ENCODE measurements at regions not wholly inside any gene's neighbourhood (a gene's known extent, or its start where the extent isn't known, plus 50 kb on each side); places are given as distances from the start of the nearest gene placed in this dataset.
"Not testable (repeated sequence)": the region's sequence is repeated elsewhere in the genome, so short reads cannot be mapped to it uniquely, and the experiment has no call there.

DNA sequence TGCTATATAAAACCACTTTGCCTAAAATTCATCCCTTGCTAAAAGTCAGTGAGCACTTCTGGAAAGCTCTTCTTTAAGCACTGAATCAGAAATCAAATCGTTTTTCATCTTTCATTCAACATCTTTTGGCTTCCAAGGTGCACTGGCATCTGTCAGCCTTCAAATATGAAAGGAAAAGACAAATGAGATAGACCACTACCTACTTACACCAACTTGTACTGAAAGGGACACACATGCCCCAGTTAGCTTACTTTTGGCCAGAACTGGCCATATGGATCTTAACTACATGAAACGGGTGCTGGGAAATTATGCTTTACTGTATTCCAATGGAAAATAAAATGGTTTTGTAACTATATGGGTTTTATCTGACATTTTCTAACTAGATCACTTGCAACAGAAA is 332.0 kb upstream of the ARPP21 start:
- Mint-ChIP-seq H3K4me1 (no peaks in the 10 kb centered on the region), H3K27me3 (ENCODE audit: low read depth) (no peaks in the 10 kb centered on the region), H3K9me3 (no peaks in the 10 kb centered on the region), H3K4me3 (no peak overlapping the region), H3K27ac (no peak overlapping the region), H3K36me3 (no peaks in the 10 kb centered on the region)
- no peak for DNase-seq (ENCODE audit: low spot score)
- ATAC-seq: no peak
- CTCF ChIA-PET: no interaction called here
- TF ChIP-seq, protein P1, sequence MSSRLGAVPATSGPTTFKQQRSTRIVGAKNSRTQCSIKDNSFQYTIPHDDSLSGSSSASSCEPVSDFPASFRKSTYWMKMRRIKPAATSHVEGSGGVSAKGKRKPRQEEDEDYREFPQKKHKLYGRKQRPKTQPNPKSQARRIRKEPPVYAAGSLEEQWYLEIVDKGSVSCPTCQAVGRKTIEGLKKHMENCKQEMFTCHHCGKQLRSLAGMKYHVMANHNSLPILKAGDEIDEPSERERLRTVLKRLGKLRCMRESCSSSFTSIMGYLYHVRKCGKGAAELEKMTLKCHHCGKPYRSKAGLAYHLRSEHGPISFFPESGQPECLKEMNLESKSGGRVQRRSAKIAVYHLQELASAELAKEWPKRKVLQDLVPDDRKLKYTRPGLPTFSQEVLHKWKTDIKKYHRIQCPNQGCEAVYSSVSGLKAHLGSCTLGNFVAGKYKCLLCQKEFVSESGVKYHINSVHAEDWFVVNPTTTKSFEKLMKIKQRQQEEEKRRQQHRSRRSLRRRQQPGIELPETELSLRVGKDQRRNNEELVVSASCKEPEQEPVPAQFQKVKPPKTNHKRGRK (CRISPR knock-in tag; IDR thresholded peaks at IDR 0.05; ENCODE audit: borderline replicate concordance): no peak
- no peak for TF ChIP-seq ELF4 (CRISPR knock-in tag; IDR thresholded peaks at IDR 0.05; ENCODE audit: low read depth)
- POLR2A ChIA-PET: no interaction called here

DNA sequence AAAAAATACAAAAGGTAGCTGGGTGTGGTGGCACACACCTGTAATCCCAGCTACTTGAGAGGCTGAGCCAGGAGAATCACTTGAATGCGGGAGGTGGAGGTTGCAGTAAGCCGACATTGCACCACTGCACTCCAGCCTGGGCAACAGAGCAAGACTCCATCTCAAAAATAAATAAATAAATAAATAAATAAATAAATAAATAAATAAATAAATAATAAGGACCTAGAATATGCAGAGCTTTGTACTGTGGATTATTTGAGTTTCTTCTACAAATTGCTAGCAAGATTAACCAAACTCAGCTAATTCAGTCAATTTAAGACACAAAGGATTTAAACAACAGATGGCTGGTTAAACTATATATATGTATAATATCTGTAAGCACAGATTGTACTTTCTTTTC is 322.5 kb upstream of the ARPP21 start:
- H3K27ac Mint-ChIP-seq; DNase-seq (ENCODE audit: low spot score); ATAC-seq; H3K27me3 Mint-ChIP-seq (ENCODE audit: low read depth); CTCF ChIA-PET; POLR2A ChIA-PET; H3K36me3 Mint-ChIP-seq; H3K4me3 Mint-ChIP-seq: not testable (repeated sequence)
- Mint-ChIP-seq H3K9me3 (peaks cover 11% of the 10 kb centered on the region), H3K4me1 (peaks cover 16% of the 10 kb centered on the region)

DNA sequence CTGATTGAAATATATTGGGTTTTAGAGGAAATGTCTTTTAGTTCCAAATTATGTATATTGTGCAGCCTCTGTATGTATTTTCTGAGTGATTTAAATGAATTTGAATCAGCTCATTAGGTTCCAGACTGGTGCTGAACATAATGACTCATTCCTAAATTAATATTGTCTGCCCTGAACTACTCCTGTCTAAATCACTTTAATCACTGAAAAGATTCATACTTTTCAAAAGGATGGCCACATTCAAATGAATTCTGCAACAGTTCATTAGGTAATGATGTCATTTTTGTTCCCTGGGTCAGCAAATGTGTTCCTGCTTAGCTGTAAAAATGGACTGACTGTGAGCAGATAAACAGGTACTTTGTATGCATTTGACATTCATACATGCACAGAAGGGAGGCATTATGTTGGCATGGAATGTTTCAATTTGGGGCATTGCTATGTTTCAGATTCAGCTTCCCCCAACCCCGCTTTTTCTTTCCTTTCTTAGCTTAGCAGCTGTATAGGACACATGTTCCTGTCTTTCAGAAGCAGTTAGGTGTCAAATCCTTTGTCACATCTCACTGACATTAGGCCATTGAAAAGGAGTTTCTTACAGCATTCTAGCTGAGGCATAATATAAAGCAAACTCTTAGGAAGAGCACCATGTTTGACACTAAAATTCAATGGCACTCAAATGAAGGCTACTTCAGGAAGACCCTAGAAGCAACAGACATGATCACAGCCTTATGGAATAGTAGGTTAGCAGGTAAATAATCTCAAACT is 318.5 kb upstream of the ARPP21 start:
- ATAC-seq (no peak), DNase-seq (ENCODE audit: low spot score) (no peak)
- Mint-ChIP-seq H3K27me3 (ENCODE audit: low read depth) (no peaks in the 10 kb centered on the region; the same call in 1 of the 2 replicates), H3K27ac (no peak overlapping the region), H3K36me3 (peaks cover 10% of the 10 kb centered on the region), H3K4me1 (no peaks in the 10 kb centered on the region), H3K9me3 (peaks cover 36% of the 10 kb centered on the region), H3K4me3 (no peak overlapping the region)
- TF ChIP-seq ZNF219 (CRISPR knock-in tag; IDR thresholded peaks at IDR 0.05; ENCODE audit: borderline replicate concordance) (no peak), ZNF671 (CRISPR knock-in tag; IDR thresholded peaks at IDR 0.05) (no peak), EMX1 (CRISPR knock-in tag; IDR thresholded peaks at IDR 0.05) (no peak)
- TF ChIP-seq, protein P2, sequence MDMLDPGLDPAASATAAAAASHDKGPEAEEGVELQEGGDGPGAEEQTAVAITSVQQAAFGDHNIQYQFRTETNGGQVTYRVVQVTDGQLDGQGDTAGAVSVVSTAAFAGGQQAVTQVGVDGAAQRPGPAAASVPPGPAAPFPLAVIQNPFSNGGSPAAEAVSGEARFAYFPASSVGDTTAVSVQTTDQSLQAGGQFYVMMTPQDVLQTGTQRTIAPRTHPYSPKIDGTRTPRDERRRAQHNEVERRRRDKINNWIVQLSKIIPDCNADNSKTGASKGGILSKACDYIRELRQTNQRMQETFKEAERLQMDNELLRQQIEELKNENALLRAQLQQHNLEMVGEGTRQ (CRISPR knock-in tag; IDR thresholded peaks at IDR 0.05): no peak
- TF ChIP-seq, protein P3, sequence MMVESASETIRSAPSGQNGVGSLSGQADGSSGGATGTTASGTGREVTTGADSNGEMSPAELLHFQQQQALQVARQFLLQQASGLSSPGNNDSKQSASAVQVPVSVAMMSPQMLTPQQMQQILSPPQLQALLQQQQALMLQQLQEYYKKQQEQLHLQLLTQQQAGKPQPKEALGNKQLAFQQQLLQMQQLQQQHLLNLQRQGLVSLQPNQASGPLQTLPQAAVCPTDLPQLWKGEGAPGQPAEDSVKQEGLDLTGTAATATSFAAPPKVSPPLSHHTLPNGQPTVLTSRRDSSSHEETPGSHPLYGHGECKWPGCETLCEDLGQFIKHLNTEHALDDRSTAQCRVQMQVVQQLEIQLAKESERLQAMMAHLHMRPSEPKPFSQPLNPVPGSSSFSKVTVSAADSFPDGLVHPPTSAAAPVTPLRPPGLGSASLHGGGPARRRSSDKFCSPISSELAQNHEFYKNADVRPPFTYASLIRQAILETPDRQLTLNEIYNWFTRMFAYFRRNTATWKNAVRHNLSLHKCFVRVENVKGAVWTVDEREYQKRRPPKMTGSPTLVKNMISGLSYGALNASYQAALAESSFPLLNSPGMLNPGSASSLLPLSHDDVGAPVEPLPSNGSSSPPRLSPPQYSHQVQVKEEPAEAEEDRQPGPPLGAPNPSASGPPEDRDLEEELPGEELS (CRISPR knock-in tag; IDR thresholded peaks at IDR 0.05): no peak
- CTCF ChIA-PET: no interaction called here
- POLR2A ChIA-PET: no interaction called here

DNA sequence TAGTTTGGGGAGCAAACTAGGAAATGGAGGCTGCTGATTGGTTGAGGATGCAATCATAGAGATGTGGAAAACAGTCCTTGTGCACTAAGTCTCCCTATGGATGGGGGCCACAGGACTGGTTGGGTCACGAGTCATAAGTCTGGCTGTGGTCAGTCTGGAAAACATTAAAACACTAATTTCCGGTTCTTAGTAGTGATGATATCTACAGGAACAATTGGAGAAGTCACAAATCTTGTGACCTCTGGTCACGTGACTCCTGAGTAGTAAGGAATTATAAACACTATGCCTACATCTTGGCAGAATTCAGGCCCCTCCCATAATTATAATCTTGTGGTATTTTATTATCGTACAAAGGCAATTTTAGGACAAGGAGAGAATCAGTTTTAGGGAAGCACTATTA is 317.3 kb upstream of the ARPP21 start:
- H3K4me3 Mint-ChIP-seq: no peak overlapping the region
- peaks cover 15% of the 10 kb centered on the region for H3K36me3 Mint-ChIP-seq
- ATAC-seq (no peak), DNase-seq (ENCODE audit: low spot score) (no peak)
- ChIA-PET POLR2A (no interaction called here), CTCF (no interaction called here)
- H3K27me3 Mint-ChIP-seq (ENCODE audit: low read depth): no peaks in the 10 kb centered on the region; the same call in 1 of the 2 replicates
- no peaks in the 10 kb centered on the region for H3K4me1 Mint-ChIP-seq
- no peak overlapping the region for H3K27ac Mint-ChIP-seq
- peaks cover 43% of the 10 kb centered on the region for H3K9me3 Mint-ChIP-seq
- TF ChIP-seq, protein P4, sequence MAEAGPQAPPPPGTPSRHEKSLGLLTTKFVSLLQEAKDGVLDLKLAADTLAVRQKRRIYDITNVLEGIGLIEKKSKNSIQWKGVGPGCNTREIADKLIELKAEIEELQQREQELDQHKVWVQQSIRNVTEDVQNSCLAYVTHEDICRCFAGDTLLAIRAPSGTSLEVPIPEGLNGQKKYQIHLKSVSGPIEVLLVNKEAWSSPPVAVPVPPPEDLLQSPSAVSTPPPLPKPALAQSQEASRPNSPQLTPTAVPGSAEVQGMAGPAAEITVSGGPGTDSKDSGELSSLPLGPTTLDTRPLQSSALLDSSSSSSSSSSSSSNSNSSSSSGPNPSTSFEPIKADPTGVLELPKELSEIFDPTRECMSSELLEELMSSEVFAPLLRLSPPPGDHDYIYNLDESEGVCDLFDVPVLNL (CRISPR knock-in tag; IDR thresholded peaks at IDR 0.05; ENCODE audit: borderline replicate concordance, low read depth): no peak
- TF ChIP-seq JUN (CRISPR knock-in tag; IDR thresholded peaks at IDR 0.05) (no peak), EMX1 (CRISPR knock-in tag; IDR thresholded peaks at IDR 0.05) (no peak), TCF7 (CRISPR knock-in tag; IDR thresholded peaks at IDR 0.05; ENCODE audit: low read depth) (no peak), ZNF263 (CRISPR knock-in tag; IDR thresholded peaks at IDR 0.05; ENCODE audit: low read depth) (no peak), OVOL2 (CRISPR knock-in tag; IDR thresholded peaks at IDR 0.05; ENCODE audit: borderline replicate concordance) (no peak), ZNF671 (CRISPR knock-in tag; IDR thresholded peaks at IDR 0.05) (no peak)
- TF ChIP-seq, protein P5, sequence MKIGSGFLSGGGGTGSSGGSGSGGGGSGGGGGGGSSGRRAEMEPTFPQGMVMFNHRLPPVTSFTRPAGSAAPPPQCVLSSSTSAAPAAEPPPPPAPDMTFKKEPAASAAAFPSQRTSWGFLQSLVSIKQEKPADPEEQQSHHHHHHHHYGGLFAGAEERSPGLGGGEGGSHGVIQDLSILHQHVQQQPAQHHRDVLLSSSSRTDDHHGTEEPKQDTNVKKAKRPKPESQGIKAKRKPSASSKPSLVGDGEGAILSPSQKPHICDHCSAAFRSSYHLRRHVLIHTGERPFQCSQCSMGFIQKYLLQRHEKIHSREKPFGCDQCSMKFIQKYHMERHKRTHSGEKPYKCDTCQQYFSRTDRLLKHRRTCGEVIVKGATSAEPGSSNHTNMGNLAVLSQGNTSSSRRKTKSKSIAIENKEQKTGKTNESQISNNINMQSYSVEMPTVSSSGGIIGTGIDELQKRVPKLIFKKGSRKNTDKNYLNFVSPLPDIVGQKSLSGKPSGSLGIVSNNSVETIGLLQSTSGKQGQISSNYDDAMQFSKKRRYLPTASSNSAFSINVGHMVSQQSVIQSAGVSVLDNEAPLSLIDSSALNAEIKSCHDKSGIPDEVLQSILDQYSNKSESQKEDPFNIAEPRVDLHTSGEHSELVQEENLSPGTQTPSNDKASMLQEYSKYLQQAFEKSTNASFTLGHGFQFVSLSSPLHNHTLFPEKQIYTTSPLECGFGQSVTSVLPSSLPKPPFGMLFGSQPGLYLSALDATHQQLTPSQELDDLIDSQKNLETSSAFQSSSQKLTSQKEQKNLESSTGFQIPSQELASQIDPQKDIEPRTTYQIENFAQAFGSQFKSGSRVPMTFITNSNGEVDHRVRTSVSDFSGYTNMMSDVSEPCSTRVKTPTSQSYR (CRISPR knock-in tag; IDR thresholded peaks at IDR 0.05): no peak
- TF ChIP-seq, protein P2 (CRISPR knock-in tag; IDR thresholded peaks at IDR 0.05): no peak
- TF ChIP-seq, protein P6, sequence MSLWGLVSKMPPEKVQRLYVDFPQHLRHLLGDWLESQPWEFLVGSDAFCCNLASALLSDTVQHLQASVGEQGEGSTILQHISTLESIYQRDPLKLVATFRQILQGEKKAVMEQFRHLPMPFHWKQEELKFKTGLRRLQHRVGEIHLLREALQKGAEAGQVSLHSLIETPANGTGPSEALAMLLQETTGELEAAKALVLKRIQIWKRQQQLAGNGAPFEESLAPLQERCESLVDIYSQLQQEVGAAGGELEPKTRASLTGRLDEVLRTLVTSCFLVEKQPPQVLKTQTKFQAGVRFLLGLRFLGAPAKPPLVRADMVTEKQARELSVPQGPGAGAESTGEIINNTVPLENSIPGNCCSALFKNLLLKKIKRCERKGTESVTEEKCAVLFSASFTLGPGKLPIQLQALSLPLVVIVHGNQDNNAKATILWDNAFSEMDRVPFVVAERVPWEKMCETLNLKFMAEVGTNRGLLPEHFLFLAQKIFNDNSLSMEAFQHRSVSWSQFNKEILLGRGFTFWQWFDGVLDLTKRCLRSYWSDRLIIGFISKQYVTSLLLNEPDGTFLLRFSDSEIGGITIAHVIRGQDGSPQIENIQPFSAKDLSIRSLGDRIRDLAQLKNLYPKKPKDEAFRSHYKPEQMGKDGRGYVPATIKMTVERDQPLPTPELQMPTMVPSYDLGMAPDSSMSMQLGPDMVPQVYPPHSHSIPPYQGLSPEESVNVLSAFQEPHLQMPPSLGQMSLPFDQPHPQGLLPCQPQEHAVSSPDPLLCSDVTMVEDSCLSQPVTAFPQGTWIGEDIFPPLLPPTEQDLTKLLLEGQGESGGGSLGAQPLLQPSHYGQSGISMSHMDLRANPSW (CRISPR knock-in tag; conservative IDR thresholded peaks at IDR 0.05; ENCODE audit: low read depth): no peak

Data from WTC11 (cell line).